ENCODE measurements at regions not wholly inside any gene's neighbourhood (a gene's known extent, or its start where the extent isn't known, plus 50 kb on each side); places are given as distances from the start of the nearest gene placed in this dataset.

DNA sequence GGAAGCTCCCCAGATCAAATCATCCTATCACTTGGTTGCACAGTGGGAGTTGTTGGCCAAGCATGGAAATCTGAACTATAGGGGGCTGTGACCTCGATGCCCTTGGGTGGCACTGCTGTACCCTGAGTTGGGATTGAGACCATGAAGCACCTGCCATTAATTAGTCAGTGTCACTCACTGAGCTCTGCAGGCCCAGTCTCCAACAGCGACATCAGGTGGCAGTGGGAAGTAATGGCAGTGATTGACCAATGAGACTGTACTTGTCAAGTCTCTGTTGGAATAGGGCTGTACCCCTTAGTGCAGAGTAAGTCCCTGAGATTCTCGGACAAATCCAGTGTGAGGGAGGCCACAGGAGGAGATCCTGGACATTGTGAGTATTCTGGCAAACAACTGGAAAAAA is 118.0 kb upstream of the RPL38 start:
- TF ChIP-seq POLR2AphosphoS5 (IDR thresholded peaks at IDR 0.05; ENCODE audit: low read depth, low read length) (no peak), SIN3A (IDR thresholded peaks at IDR 0.05; ENCODE audit: borderline replicate concordance, insufficient read depth, low read length) (no peak), FOXP2 (optimal IDR thresholded peaks at IDR 0.05; ENCODE audit: borderline replicate concordance, extremely low read depth, extremely low read length, insufficient read depth) (no peak), TAF1 (IDR thresholded peaks at IDR 0.05; ENCODE audit: borderline replicate concordance, insufficient read depth, low read length) (no peak)
- TF ChIP-seq, protein P1, sequence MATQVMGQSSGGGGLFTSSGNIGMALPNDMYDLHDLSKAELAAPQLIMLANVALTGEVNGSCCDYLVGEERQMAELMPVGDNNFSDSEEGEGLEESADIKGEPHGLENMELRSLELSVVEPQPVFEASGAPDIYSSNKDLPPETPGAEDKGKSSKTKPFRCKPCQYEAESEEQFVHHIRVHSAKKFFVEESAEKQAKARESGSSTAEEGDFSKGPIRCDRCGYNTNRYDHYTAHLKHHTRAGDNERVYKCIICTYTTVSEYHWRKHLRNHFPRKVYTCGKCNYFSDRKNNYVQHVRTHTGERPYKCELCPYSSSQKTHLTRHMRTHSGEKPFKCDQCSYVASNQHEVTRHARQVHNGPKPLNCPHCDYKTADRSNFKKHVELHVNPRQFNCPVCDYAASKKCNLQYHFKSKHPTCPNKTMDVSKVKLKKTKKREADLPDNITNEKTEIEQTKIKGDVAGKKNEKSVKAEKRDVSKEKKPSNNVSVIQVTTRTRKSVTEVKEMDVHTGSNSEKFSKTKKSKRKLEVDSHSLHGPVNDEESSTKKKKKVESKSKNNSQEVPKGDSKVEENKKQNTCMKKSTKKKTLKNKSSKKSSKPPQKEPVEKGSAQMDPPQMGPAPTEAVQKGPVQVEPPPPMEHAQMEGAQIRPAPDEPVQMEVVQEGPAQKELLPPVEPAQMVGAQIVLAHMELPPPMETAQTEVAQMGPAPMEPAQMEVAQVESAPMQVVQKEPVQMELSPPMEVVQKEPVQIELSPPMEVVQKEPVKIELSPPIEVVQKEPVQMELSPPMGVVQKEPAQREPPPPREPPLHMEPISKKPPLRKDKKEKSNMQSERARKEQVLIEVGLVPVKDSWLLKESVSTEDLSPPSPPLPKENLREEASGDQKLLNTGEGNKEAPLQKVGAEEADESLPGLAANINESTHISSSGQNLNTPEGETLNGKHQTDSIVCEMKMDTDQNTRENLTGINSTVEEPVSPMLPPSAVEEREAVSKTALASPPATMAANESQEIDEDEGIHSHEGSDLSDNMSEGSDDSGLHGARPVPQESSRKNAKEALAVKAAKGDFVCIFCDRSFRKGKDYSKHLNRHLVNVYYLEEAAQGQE (IDR thresholded peaks at IDR 0.05; ENCODE audit: insufficient read depth in 1 of 2, low read depth in 2 of 2, low read length in 2 of 2): no peak

DNA sequence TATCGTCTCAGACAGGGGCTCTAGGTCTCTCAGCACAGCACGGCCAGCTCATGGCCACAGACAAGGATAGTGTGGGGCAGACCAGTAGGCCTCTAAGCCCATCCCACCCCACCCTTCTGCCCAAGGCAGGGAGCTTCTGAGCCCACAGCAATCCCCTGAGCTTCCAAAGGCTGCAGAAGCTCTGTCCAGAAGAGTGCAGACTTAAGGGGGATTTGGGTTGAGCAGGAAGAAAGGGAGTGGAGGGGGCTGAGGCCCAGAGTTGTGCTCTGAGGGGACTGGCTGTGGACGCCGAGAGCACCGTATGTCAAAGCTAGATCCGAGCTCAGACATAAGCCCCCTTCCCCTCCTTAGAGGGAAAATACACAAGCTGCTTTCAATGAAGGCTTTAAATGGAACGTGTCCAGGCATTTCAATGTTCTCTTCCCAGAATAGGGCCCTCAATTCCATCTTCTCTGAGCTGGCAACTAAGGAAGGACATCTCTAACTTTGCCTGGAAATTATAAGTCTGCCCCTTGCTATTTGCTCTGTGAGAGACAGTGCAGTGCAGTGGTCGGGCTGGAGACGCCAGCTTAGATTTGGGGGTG is 116.4 kb upstream of the RPL38 start:
- TF ChIP-seq, protein P1 (IDR thresholded peaks at IDR 0.05; ENCODE audit: insufficient read depth in 1 of 2, low read depth in 2 of 2, low read length in 2 of 2): no peak
- TF ChIP-seq FOXP2 (optimal IDR thresholded peaks at IDR 0.05; ENCODE audit: borderline replicate concordance, extremely low read depth, extremely low read length, insufficient read depth) (no peak), POLR2AphosphoS5 (IDR thresholded peaks at IDR 0.05; ENCODE audit: low read depth, low read length) (no peak), TAF1 (IDR thresholded peaks at IDR 0.05; ENCODE audit: borderline replicate concordance, insufficient read depth, low read length) (no peak), SIN3A (IDR thresholded peaks at IDR 0.05; ENCODE audit: borderline replicate concordance, insufficient read depth, low read length) (no peak)

DNA sequence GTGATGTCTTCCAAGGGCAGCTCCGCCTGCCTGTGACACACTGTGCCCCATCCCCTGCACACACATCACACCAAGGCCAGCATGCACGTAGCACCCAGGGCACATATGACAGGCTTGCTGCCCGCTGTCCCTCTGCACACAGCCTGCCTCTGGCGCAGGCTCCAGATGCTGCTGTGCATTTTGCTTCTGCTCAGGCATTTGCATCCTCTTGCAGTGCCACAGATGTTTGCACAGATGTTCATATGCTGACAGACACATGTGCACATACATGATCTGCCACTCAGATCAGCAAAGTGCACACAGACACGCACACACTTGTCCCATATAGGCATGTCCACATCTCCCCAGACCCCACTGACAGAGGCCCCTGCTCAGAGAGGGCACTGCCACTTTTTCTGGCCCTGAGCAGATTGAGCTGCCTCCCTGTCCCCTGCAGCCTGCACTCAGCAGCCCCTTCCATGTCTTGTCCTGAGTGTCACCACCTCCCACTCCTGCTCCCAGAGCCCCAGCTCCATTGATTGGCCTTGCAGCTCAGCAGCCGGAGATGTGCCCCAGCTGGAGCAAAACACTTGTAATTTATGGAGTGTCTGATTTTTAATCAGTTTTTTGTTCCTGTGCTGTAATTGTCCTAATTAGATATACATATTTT is 115.1 kb upstream of the RPL38 start:
- TF ChIP-seq POLR2AphosphoS5 (IDR thresholded peaks at IDR 0.05; ENCODE audit: low read depth, low read length) (no peak), TAF1 (IDR thresholded peaks at IDR 0.05; ENCODE audit: borderline replicate concordance, insufficient read depth, low read length) (no peak), SIN3A (IDR thresholded peaks at IDR 0.05; ENCODE audit: borderline replicate concordance, insufficient read depth, low read length) (no peak), FOXP2 (optimal IDR thresholded peaks at IDR 0.05; ENCODE audit: borderline replicate concordance, extremely low read depth, extremely low read length, insufficient read depth) (no peak)
- TF ChIP-seq, protein P1 (IDR thresholded peaks at IDR 0.05; ENCODE audit: insufficient read depth in 1 of 2, low read depth in 2 of 2, low read length in 2 of 2): no peak

DNA sequence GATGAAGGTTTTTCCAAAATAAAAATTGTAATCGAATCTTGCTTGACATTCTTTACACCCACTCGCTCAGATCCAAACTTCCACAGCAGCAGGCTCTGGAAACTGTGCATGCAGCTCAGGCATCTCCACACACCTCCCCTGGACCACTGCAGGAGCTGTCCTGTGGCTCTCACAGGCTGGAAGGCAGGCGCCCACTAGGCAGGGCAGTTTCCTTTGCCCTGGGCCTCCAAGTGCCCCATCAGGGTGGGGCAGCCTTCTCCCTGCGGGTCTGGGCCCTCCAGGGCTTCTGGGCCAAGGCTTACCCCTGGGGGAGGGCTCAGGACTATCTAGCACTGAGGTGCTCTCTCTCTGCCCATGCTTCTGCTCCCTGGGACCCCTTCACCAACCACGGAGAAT is 114.5 kb upstream of the RPL38 start:
- TF ChIP-seq SIN3A (IDR thresholded peaks at IDR 0.05; ENCODE audit: borderline replicate concordance, insufficient read depth, low read length): no peak
- TF ChIP-seq POLR2AphosphoS5 (IDR thresholded peaks at IDR 0.05; ENCODE audit: low read depth, low read length): no peak
- TF ChIP-seq, protein P1 (IDR thresholded peaks at IDR 0.05; ENCODE audit: insufficient read depth in 1 of 2, low read depth in 2 of 2, low read length in 2 of 2): no peak
- TF ChIP-seq TAF1 (IDR thresholded peaks at IDR 0.05; ENCODE audit: borderline replicate concordance, insufficient read depth, low read length): no peak
- TF ChIP-seq FOXP2 (optimal IDR thresholded peaks at IDR 0.05; ENCODE audit: borderline replicate concordance, extremely low read depth, extremely low read length, insufficient read depth): no peak

Data from PFSK-1 (cell line).